Activated naive CD8-positive, alpha-beta T cell treated with anti-CD3 and anti-CD28 coated beads, Interleukin-2, amount 50 U/mL, for 24 hours (primary cell): ENCODE measurements at regions not wholly inside any gene's neighbourhood (a gene's known extent, or its start where the extent isn't known, plus 50 kb on each side); places are given as distances from the start of the nearest gene placed in this dataset.

ENCODE experiments used
- ATAC-seq: fragments of 150-1000 bp; cut with Tn5 transposase; one replicate; pipeline ENCODE4 v1.10.0; 2021
- DNase-seq: peaks from one replicate; pipeline ENCODE4 v3.0.0; 2021
- H3K27ac Mint-ChIP-seq: one replicate; pipeline ENCODE4 v1.8.0; 2021; ENCODE audit warnings: mild to moderate bottlenecking, mixed read lengths
- H3K27me3 Mint-ChIP-seq: one replicate; pipeline ENCODE4 v1.8.0; 2021; ENCODE audit warnings: mixed read lengths
- H3K36me3 Mint-ChIP-seq: one replicate; pipeline ENCODE4 v1.8.0; 2021; ENCODE audit warnings: low read depth, mixed read lengths
- H3K4me1 Mint-ChIP-seq: one replicate; pipeline ENCODE4 v1.8.0; 2021; ENCODE audit warnings: mixed read lengths
- H3K4me3 Mint-ChIP-seq: one replicate; pipeline ENCODE4 v1.8.0; 2021; ENCODE audit warnings: mild to moderate bottlenecking, moderate library complexity, mixed read lengths
- H3K9me3 Mint-ChIP-seq: one replicate; pipeline ENCODE4 v1.8.0; 2021; ENCODE audit warnings: mixed read lengths

DNA sequence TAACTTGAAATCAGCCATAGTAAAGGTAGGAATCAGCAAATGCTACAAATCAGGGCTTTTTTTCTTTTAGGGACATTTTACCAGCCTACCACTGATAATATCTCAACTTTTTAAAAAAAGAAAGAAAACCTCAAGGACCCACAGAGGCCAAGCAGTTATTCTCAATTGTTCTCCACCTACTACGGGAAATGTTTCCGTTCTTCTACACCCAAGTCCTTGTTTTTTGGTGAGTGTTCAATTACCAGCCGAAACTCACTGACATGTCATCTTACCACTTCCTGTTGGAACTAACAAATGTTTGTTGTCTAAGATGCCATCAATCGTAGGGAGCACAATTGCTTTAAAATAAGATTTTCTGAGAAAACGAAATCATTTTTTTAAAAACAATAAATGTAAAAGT is 50.2 kb upstream of the CDK1 start:
- DNase-seq: no peak

DNA sequence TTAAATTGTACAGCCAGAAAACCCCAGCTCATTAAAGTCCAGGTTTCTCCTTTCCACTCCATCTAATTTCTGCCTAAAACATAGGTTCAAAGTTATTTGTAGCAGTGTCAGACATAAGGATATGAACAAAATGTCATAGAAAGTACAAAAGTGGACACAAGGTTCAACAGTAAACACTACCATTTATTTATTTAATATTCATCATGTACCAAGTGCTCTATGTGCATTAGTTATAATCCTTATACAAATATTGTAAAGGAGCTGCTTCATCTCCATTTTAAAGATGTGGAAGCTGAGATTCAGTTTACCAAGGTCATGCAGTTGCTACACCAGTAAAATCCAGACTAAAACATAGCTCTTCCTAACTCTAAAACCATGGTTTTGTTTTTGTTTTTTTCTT is 52.0 kb upstream of the CDK1 start:
- H3K36me3 Mint-ChIP-seq: no peaks in the 10 kb centered on the region
- H3K27me3 Mint-ChIP-seq: peaks cover 7% of the 10 kb centered on the region
- peaks cover 5% of the 10 kb centered on the region for H3K4me1 Mint-ChIP-seq
- no peak for DNase-seq
- no peak for ATAC-seq
- H3K9me3 Mint-ChIP-seq: no peaks in the 10 kb centered on the region
- no peak overlapping the region for H3K4me3 Mint-ChIP-seq
- no peak overlapping the region for H3K27ac Mint-ChIP-seq

More for the DNA sequence above, 50.2 kb upstream of the CDK1 start:
- no peaks in the 10 kb centered on the region for H3K36me3 Mint-ChIP-seq
- peak overlapping the region; percentile 13 for H3K27ac Mint-ChIP-seq
- ATAC-seq: peak; percentile 28
- H3K4me1 Mint-ChIP-seq: peaks cover 19% of the 10 kb centered on the region
- peaks cover 22% of the 10 kb centered on the region for H3K27me3 Mint-ChIP-seq
- no peaks in the 10 kb centered on the region for H3K9me3 Mint-ChIP-seq
- H3K4me3 Mint-ChIP-seq: peak overlapping the region; percentile 27

DNA sequence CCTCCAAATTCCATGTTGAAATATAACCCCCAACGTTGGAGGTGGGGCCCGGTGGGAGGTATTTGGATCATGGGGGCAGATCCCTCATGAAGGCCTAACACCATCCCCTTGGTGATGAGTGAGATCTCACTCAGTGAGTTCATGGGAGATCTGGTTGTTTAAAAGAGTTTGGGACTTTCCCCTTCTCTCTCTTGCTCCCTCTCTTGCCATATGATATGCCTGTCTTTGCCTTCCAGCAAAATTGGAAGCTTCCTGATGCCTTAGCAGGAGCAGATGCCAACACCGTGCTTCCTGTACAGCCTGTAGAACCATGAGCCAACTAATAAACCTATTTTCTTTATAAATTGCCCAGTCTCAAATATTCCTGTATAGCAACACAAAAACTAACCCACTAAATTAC is 55.7 kb upstream of the CDK1 start:
- H3K36me3 Mint-ChIP-seq: no peaks in the 10 kb centered on the region
- H3K9me3 Mint-ChIP-seq: no peaks in the 10 kb centered on the region
- H3K27me3 Mint-ChIP-seq: peaks cover 6% of the 10 kb centered on the region
- DNase-seq (no peak), ATAC-seq (no peak)
- H3K4me1 Mint-ChIP-seq: no peaks in the 10 kb centered on the region
- no peak overlapping the region for H3K27ac Mint-ChIP-seq
- no peak overlapping the region for H3K4me3 Mint-ChIP-seq

DNA sequence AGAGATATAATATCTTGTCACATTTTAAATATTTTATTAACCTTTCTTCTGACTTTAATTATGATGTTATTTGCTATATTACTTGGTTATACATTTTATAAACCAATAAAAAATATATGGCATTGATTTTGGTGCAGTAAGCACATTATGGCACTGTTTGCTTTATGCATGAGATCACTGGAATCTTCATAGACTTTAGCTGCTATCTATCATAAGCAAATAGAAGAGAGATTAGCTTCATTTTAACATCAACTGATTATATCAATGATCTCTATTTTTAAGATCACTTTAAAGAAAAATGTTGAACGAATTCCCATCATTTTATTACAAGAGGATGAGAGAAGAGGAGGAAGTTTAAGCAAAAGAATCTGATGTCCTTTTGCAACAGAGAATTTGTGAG is 58.6 kb upstream of the CDK1 start:
- Mint-ChIP-seq H3K27me3 (peaks cover 2% of the 10 kb centered on the region), H3K4me3 (no peak overlapping the region), H3K9me3 (no peaks in the 10 kb centered on the region), H3K27ac (no peak overlapping the region), H3K4me1 (no peaks in the 10 kb centered on the region), H3K36me3 (no peaks in the 10 kb centered on the region)
- ATAC-seq: no peak
- no peak for DNase-seq

DNA sequence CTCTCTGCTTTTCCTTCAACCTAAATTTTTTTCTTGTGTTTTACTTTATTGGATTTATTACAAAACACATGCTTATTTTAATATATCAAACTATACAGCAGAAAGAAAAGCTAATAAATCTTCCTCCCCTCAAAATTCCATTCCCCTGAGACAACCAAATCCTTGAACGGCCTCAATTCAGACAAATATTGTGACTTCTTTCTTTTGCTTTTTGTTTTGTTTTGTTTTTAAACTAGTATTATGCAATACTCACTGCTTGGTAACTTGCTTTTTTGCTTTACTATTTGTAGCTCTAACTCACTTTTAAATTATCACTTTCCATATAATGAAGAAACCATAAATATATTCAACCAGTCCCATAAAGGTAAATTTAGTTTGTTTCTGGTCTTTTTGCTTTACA is 59.4 kb upstream of the CDK1 start:
- no peaks in the 10 kb centered on the region for H3K9me3 Mint-ChIP-seq
- no peaks in the 10 kb centered on the region for H3K36me3 Mint-ChIP-seq
- no peak overlapping the region for H3K27ac Mint-ChIP-seq
- DNase-seq: no peak
- H3K4me3 Mint-ChIP-seq: no peak overlapping the region
- no peak for ATAC-seq
- H3K4me1 Mint-ChIP-seq: no peaks in the 10 kb centered on the region
- H3K27me3 Mint-ChIP-seq: peaks cover 2% of the 10 kb centered on the region

DNA sequence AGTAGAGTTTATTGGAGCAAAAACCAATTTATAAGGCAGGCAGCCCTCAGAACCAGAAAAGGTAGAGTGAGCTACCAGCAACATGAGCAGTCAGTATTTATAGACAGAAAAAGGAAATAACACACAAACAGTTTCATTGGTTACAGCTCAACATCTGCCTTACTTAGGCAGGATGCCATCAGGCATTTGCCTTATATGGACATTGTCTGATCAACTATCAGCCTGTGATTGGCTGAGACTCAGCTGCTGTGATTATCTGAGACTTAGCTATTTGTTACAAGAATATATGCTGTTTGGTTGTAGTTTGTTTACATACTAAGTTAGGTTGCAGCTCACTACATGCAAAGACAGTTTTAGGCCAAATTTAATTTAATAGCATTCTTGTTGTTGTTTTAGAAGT is 60.4 kb upstream of the CDK1 start:
- Mint-ChIP-seq H3K4me3 (no peak overlapping the region), H3K36me3 (no peaks in the 10 kb centered on the region)
- ATAC-seq: no peak

DNA sequence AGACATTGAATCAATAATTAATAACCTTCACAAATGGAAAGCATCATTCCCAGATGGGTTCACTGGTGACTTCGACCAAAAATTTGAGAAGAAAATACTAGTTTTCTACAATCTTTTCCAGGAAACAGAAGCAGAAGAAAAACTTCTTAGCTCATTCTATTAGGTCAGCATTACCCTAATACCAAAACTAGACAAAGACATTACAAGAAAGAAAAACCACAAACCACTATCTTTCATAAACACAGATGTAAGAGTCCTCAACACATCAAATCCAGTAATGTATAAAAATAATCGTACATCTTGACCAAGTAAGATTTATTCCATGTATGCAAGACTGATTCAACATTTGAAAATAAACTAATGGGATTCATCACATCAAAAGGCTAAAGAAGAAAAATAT is 64.0 kb upstream of the CDK1 start:
- ATAC-seq (no peak), DNase-seq (no peak)
- no peak overlapping the region for H3K27ac Mint-ChIP-seq
- peaks cover 2% of the 10 kb centered on the region for H3K27me3 Mint-ChIP-seq
- no peaks in the 10 kb centered on the region for H3K36me3 Mint-ChIP-seq
- H3K9me3 Mint-ChIP-seq: no peaks in the 10 kb centered on the region
- no peak overlapping the region for H3K4me3 Mint-ChIP-seq
- no peaks in the 10 kb centered on the region for H3K4me1 Mint-ChIP-seq

More for the DNA sequence above, 60.4 kb upstream of the CDK1 start:
- DNase-seq: no peak
- H3K4me1 Mint-ChIP-seq: no peaks in the 10 kb centered on the region
- H3K27ac Mint-ChIP-seq: no peak overlapping the region
- no peaks in the 10 kb centered on the region for H3K9me3 Mint-ChIP-seq
- peaks cover 2% of the 10 kb centered on the region for H3K27me3 Mint-ChIP-seq

DNA sequence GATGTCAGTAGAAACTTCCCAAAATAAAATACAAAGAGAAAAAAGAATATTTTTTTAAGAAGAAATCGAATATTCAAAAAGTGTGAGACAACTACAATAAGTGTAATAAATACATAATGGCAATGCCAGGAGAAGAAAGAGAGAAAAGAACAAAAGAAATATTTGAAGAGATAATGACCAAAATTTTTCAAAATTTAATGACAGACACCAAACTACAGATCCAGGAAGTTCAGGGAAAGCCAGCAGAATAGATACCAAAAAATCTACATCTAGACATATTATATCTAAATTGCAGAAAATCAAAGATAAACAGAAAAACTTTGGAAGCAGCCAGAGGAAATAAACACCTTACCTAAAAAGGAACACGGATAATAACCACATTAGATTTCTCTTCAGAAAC is 66.8 kb upstream of the CDK1 start:
- Mint-ChIP-seq H3K27me3 (peaks cover 8% of the 10 kb centered on the region), H3K27ac (no peak overlapping the region), H3K4me3 (no peak overlapping the region), H3K4me1 (no peaks in the 10 kb centered on the region), H3K36me3 (no peaks in the 10 kb centered on the region), H3K9me3 (no peaks in the 10 kb centered on the region)
- no peak for ATAC-seq
- DNase-seq: no peak

DNA sequence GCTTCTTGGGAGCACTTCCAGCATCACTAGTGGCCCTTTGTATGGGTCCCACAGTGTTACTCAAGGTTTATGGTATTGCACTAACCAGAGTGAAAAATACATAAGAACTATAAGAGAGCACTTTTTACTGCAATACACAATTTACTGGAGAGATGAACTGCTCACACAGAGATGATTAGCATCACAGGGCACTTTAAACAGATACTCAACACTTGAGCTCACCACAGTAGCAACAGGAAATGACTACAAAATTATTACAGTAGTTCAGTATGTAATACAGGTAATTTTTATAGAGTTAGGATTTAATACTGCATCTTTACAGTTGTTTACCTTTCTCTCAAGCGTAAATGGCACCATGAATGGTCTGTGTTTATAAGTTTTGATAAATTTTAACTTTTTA is 68.2 kb upstream of the CDK1 start:
- no peak for DNase-seq
- no peak for ATAC-seq
- H3K4me1 Mint-ChIP-seq: no peaks in the 10 kb centered on the region
- no peak overlapping the region for H3K27ac Mint-ChIP-seq
- H3K36me3 Mint-ChIP-seq: no peaks in the 10 kb centered on the region
- H3K9me3 Mint-ChIP-seq: no peaks in the 10 kb centered on the region
- peaks cover 8% of the 10 kb centered on the region for H3K27me3 Mint-ChIP-seq
- no peak overlapping the region for H3K4me3 Mint-ChIP-seq

DNA sequence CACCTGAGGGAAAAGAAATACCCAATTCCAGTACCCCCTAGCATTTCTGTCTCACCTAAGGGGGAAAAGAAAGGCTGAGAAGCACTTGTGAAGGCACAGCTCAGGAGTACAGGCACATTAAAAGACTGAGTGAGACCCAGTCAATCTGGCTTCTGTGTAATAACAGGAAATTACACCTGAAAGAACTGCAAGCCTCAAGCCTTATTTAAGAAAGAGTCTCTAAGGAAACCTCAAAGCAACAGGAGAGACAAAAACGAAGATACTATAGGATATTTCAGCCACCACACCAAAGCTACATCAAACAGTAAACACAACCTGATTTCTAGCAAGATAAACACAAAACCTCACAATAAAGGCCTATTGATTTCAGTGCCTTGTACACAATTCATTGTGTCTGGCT is 69.6 kb upstream of the CDK1 start:
- H3K4me3 Mint-ChIP-seq: no peak overlapping the region
- H3K9me3 Mint-ChIP-seq: no peaks in the 10 kb centered on the region
- DNase-seq (no peak), ATAC-seq (no peak)
- H3K36me3 Mint-ChIP-seq: no peaks in the 10 kb centered on the region
- H3K27me3 Mint-ChIP-seq: peaks cover 8% of the 10 kb centered on the region
- peaks cover 2% of the 10 kb centered on the region for H3K4me1 Mint-ChIP-seq
- no peak overlapping the region for H3K27ac Mint-ChIP-seq

DNA sequence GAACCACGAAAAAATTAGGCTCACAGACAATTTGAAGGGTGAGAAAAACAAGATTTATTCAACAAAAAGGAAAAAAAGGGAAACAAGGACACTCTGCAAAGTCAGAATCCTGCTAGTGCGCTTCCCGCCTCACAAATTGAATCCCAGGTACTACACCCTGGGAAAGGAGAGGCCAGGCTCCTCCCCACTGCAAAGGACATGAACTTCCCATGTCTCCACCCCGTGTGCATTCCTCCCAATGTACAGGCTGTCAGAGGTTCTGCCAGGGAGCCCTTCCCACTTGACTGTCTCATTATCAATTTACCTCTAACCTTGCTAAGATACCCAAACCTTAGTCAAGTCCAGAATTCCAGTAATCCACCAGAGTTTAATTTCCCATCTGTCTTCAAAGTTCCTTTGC is 70.4 kb upstream of the CDK1 start:
- Mint-ChIP-seq H3K4me3 (no peak overlapping the region), H3K36me3 (no peaks in the 10 kb centered on the region), H3K9me3 (no peaks in the 10 kb centered on the region), H3K4me1 (peaks cover 2% of the 10 kb centered on the region), H3K27me3 (peaks cover 8% of the 10 kb centered on the region), H3K27ac (no peak overlapping the region)
- no peak for DNase-seq
- no peak for ATAC-seq

DNA sequence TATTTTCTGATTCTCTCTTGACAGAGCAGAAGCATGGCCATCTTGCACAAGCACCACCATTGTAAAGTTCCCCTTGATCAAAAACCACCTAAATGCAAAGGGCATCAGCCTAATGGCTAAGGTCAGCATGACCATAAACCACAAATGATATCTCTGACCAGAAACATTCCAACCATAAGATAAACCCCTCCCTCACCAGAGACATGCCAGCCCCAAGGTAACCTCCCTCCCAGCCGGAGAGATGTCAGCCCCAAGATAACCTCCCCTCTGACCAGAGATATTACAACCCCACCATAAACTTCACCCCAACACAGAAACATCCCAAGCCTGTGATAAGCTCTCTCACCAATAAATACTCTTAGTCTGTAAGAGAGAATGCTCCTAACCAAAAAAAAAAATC is 72.1 kb upstream of the CDK1 start:
- Mint-ChIP-seq H3K36me3 (no peaks in the 10 kb centered on the region), H3K27ac (no peak overlapping the region), H3K4me3 (no peak overlapping the region), H3K27me3 (peaks cover 6% of the 10 kb centered on the region), H3K9me3 (no peaks in the 10 kb centered on the region), H3K4me1 (peaks cover 2% of the 10 kb centered on the region)
- no peak for ATAC-seq
- DNase-seq: no peak

DNA sequence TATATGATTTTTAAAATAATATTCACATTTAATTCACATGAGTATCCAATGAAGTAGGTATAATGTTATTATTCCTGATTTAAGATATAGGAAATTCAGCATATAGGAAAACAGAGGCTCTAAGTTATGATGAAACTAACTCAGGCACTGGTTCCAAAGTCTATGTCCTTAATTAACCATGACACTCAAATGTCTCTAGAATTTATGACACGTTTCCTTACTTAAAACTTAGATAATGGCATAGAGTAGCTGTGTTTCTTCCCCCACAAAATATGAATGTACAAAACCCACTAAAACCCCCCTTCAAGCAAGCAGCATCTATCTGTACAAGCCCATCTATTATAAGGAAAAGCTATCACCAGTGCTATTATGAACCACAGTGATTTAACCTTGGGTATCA is 72.9 kb upstream of the CDK1 start:
- H3K9me3 Mint-ChIP-seq: no peaks in the 10 kb centered on the region
- H3K4me3 Mint-ChIP-seq: no peak overlapping the region
- DNase-seq: no peak
- peaks cover 6% of the 10 kb centered on the region for H3K27me3 Mint-ChIP-seq
- ATAC-seq: no peak
- no peaks in the 10 kb centered on the region for H3K36me3 Mint-ChIP-seq
- H3K27ac Mint-ChIP-seq: no peak overlapping the region
- peaks cover 2% of the 10 kb centered on the region for H3K4me1 Mint-ChIP-seq

DNA sequence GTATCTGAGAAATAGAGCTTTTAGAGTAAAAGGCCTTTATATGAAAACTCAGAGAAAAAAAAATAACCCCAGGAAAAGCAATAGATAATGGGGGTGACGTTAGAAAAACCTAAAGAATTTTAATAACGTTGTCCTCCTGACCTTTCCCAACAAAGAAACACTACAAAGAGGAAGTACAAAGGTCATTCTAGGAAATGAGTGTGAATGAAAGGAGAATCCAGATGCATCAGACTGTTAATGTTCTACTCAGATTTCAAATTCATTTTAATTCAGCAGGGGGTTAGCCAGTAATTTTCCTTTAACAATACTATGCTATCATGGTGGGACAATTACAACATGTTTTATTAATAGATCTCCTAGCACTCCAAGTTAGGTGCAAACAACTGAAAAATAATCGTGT is 73.8 kb upstream of the CDK1 start:
- peaks cover 2% of the 10 kb centered on the region for H3K4me1 Mint-ChIP-seq
- no peak for ATAC-seq
- H3K27me3 Mint-ChIP-seq: peaks cover 6% of the 10 kb centered on the region
- no peaks in the 10 kb centered on the region for H3K9me3 Mint-ChIP-seq
- no peaks in the 10 kb centered on the region for H3K36me3 Mint-ChIP-seq
- no peak for DNase-seq
- H3K27ac Mint-ChIP-seq: no peak overlapping the region
- no peak overlapping the region for H3K4me3 Mint-ChIP-seq

DNA sequence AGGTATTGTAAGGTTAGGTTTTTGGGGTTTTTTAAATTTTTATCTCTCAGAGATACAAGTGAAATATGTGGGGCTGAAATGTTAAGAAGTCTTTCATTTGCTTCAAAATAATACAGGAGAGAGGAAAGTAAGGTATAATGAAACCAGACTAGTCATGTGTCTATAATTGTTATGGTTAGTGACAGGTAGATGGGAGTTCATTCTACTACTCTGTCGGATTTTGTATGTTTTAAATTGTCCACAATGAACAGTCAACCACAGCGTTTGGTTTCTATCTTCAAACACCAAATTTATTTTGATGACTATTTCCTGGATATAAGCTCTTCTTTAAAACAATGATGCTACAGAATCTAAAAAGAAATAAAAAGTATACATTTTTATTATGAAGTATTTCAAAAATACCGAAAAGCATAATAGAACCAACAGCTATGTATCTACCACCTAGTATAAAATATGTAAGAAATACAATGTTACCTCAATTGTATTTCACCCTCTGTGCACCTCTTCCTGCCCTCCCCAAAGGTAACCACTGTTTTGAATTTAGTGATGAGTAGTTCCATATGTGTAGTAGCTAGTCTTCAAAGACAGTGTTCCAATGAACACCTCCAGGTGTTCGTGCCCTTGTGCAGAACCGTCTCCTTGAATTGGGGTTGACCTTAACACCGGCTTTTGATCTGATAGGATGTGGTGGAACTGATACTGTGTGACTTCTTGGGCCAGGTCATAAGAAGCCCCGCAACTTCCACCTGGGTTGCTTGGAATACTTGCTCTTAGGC is 74.8 kb upstream of the CDK1 start:
- H3K9me3 Mint-ChIP-seq: no peaks in the 10 kb centered on the region
- no peaks in the 10 kb centered on the region for H3K36me3 Mint-ChIP-seq
- H3K4me3 Mint-ChIP-seq: no peak overlapping the region
- H3K27ac Mint-ChIP-seq: no peak overlapping the region
- no peak for DNase-seq
- peaks cover 4% of the 10 kb centered on the region for H3K27me3 Mint-ChIP-seq
- ATAC-seq: no peak
- peaks cover 2% of the 10 kb centered on the region for H3K4me1 Mint-ChIP-seq

DNA sequence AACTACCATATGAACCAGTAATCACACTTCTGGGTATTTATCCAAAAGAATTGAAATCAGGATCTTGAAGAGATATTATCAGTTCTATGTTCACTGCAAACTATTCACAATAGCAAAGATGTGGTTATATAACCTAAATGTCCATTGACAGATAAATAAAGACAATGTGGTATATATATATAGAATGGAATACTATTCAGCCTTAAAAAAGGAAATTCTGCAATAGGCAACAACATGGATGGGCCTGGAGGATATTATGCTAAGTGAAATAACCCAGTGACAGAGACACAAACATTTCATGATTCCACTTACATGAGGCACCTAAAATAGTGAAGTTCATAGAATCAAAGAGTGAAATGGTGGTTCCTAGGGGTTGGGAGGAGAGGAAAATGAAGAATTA is 90.6 kb upstream of the CDK1 start:
- H3K27ac Mint-ChIP-seq: no peak overlapping the region
- DNase-seq (no peak), ATAC-seq (no peak)
- peaks cover 9% of the 10 kb centered on the region for H3K9me3 Mint-ChIP-seq
- no peaks in the 10 kb centered on the region for H3K27me3 Mint-ChIP-seq
- no peaks in the 10 kb centered on the region for H3K36me3 Mint-ChIP-seq
- H3K4me1 Mint-ChIP-seq: no peaks in the 10 kb centered on the region
- H3K4me3 Mint-ChIP-seq: no peak overlapping the region
